Activated CD8-positive, alpha-beta T cell treated with anti-CD3 and anti-CD28 coated beads for 36 hours (primary cell): ENCODE measurements at regions not wholly inside any gene's neighbourhood (a gene's known extent, or its start where the extent isn't known, plus 50 kb on each side); places are given as distances from the start of the nearest gene placed in this dataset.
A peak's percentile ranks its signal among the peaks of the same experiment; 100 is the strongest.

Experiments
- ATAC-seq: fragments of 200-7000 bp; cut with Tn5 transposase; one replicate; pipeline ENCODE4 v1.10.0; 2021; ENCODE audit warnings: mild to moderate bottlenecking, moderate library complexity
- CTCF ChIA-PET: fragments of 350-600 bp; sonication (Branson Sonifier 250); formaldehyde crosslinking; loops from one replicate; lab custom pipeline; 2021; ENCODE audit warnings: antibody characterized with exemption; lab: Charles Lee
- POLR2A ChIA-PET: fragments of 350-600 bp; sonication (Branson Sonifier 250); formaldehyde crosslinking; loops from one replicate; lab custom pipeline; 2021; ENCODE audit warnings: antibody characterized with exemption; lab: Charles Lee
- DNase-seq: peaks from one replicate; pipeline ENCODE4 v3.0.0-alpha.2; 2020
- H3K27ac Mint-ChIP-seq: one replicate; pipeline ENCODE4 v1.8.0; 2021; ENCODE audit warnings: mild to moderate bottlenecking, mixed read lengths
- H3K27me3 Mint-ChIP-seq: one replicate; pipeline ENCODE4 v1.8.0; 2021; ENCODE audit warnings: mixed read lengths
- H3K36me3 Mint-ChIP-seq: one replicate; pipeline ENCODE4 v1.8.0; 2021; ENCODE audit warnings: low read depth, mixed read lengths
- H3K4me1 Mint-ChIP-seq: one replicate; pipeline ENCODE4 v1.8.0; 2021; ENCODE audit warnings: low read depth, mixed read lengths
- H3K4me3 Mint-ChIP-seq: one replicate; pipeline ENCODE4 v1.8.0; 2021; ENCODE audit warnings: mild to moderate bottlenecking, moderate library complexity, mixed read lengths
- H3K9me3 Mint-ChIP-seq: one replicate; pipeline ENCODE4 v1.8.0; 2021; ENCODE audit warnings: mixed read lengths
- intact Hi-C: fragments of 100-400 bp; cut with micrococcal nuclease; formaldehyde crosslinking; loops from one replicate; pipeline ENCODE4 v1.10.0; 2022
- TF ChIP-seq, protein P1 (sequence below): fragments of 200-600 bp; IDR thresholded peaks from one replicate; pipeline ENCODE4 v1.8.0; 2022; ENCODE audit warnings: antibody characterized with exemption, mild to moderate bottlenecking

DNA sequence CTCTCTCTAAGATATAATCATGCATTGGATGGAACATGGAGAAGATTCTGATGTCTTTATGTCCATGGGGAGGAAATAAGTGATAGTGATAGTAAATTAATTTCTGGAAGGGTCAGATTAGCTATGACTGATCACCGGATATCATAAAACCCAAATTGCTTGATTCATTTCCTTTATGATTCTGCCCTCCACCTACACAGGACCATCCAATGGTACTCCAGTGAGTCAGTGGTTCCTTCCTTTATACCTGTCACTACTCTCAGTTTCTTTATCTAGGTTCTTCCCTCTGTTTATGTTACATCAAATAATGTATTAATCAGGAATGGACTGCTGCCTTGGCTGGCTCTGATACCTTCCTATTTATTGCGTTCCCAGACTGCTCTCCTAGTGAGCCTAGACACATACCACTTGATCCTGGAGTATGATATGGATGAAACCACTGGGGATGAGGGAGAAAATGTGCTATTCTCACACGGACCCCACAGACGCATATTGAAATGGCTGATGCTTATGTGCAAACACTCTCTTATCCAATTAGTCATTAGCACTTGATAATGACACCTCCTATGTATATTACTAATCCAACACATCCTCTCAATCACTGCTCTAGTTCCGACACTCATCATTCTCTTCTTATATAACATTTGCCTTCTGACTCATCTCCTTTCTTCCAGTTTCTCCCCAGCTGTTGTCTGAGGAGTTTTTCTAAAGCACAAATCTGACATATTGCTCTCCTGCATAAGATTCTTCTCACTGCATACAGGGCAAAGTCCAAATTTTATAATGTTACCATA, 315.6 kb downstream of the INSIG2 start:
- ChIA-PET CTCF (no interaction called here), POLR2A (no interaction called here)
- DNase-seq (peak; percentile 11), ATAC-seq (peak; percentile 88)
- Mint-ChIP-seq H3K36me3 (no peaks in the 10 kb centered on the region), H3K9me3 (peaks cover 1% of the 10 kb centered on the region), H3K27ac (no peak overlapping the region), H3K4me3 (no peak overlapping the region), H3K4me1 (peaks cover 11% of the 10 kb centered on the region), H3K27me3 (peaks cover 17% of the 10 kb centered on the region)
- TF ChIP-seq, protein P1, sequence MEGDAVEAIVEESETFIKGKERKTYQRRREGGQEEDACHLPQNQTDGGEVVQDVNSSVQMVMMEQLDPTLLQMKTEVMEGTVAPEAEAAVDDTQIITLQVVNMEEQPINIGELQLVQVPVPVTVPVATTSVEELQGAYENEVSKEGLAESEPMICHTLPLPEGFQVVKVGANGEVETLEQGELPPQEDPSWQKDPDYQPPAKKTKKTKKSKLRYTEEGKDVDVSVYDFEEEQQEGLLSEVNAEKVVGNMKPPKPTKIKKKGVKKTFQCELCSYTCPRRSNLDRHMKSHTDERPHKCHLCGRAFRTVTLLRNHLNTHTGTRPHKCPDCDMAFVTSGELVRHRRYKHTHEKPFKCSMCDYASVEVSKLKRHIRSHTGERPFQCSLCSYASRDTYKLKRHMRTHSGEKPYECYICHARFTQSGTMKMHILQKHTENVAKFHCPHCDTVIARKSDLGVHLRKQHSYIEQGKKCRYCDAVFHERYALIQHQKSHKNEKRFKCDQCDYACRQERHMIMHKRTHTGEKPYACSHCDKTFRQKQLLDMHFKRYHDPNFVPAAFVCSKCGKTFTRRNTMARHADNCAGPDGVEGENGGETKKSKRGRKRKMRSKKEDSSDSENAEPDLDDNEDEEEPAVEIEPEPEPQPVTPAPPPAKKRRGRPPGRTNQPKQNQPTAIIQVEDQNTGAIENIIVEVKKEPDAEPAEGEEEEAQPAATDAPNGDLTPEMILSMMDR: no peak
- intact Hi-C loops: no loop called here

DNA sequence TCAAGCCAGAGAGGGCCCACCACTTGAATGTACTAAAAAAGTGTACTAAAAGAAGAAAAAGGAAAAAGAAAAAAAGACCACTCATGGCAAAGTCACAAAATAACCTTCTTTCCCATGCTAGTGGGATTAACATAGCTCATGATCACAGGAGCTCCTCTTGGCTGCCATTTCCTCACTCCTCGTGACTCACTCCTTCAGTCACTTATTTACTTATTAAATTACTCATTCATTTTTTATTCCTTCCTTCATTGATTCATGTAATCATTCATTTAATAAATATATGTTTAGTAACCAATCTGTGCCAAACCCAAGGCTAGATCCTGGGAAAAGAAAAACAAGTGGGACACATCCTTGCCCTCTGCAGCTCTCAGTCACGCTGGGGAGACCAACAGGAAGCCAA, 300.5 kb downstream of the INSIG2 start:
- DNase-seq (no peak), ATAC-seq (no peak)
- TF ChIP-seq, protein P1: no peak
- ChIA-PET CTCF (interaction anchor here (1.0 kb wide), 1 partner anchor 43 kb away, joined by 3 read pairs; no protein-coding TSS in a partner anchor), POLR2A (no interaction called here)
- no peaks in the 10 kb centered on the region for H3K9me3 Mint-ChIP-seq
- H3K4me3 Mint-ChIP-seq: no peak overlapping the region
- no peaks in the 10 kb centered on the region for H3K36me3 Mint-ChIP-seq
- H3K4me1 Mint-ChIP-seq: no peaks in the 10 kb centered on the region
- peaks cover 4% of the 10 kb centered on the region for H3K27me3 Mint-ChIP-seq
- H3K27ac Mint-ChIP-seq: no peak overlapping the region
- intact Hi-C loops: no loop called here

DNA sequence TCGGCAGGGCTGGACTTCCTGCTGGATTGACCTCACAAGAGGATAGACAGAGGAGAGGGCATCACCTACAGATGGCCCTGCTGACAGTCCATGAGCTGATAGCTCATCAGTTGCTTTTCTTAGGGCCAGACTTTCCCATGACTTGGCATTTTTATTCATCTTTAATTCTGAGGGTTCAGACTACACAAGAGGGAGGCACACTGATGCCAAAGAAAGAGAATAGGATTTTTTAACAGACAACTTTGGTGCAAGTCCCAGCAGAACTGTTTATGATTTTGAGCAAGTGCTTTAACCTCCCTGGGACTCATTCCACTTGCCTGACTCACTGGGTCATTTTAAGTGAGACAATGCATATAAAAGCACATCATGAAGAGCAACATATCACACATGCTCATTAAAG, 299.2 kb downstream of the INSIG2 start:
- no peak for ATAC-seq
- intact Hi-C loops: no loop called here
- Mint-ChIP-seq H3K27me3 (peaks cover 6% of the 10 kb centered on the region), H3K4me1 (no peaks in the 10 kb centered on the region), H3K9me3 (no peaks in the 10 kb centered on the region), H3K36me3 (no peaks in the 10 kb centered on the region), H3K27ac (no peak overlapping the region), H3K4me3 (no peak overlapping the region)
- POLR2A ChIA-PET: interaction anchor here (0.5 kb wide), 1 partner anchor 326 kb away, joined by 3 read pairs; no protein-coding TSS in a partner anchor
- CTCF ChIA-PET: no interaction called here
- no peak for DNase-seq
- TF ChIP-seq, protein P1: no peak

DNA sequence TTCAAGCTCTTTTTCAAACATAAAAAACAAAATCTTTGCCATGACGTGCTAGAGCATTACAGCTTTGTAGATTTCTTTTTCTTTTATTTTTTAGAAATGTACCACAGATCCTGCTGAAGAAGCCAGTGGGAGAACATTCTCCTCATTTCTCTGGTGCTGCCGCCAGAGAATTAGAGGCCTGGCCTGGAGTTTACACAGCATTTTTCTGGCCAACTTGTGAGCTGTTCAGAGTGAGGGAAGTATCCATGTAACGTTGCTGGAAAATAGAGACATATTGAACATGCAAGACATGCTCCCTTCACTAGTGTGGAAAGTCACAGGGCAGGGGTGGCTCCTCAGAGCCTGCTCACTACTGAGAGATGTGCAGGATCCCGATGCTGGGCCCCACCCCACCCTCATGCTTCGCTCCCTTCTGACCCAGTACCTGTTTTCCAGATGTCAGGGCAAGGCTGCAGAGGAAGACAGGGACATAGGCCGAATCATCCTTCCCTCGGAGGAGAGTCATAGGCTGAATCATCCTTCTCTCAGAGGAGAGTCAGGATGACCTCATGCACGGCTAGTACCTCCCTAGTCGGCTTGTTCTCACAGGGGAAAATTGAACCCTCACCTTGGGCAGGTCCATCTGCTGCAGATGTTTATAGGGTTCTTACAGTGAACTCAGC, 298.5 kb downstream of the INSIG2 start:
- DNase-seq: no peak
- intact Hi-C loops: no loop called here
- POLR2A ChIA-PET: no interaction called here
- no peaks in the 10 kb centered on the region for H3K4me1 Mint-ChIP-seq
- ATAC-seq: no peak
- no peaks in the 10 kb centered on the region for H3K36me3 Mint-ChIP-seq
- CTCF ChIA-PET: no interaction called here
- H3K9me3 Mint-ChIP-seq: no peaks in the 10 kb centered on the region
- H3K4me3 Mint-ChIP-seq: no peak overlapping the region
- H3K27ac Mint-ChIP-seq: no peak overlapping the region
- peaks cover 6% of the 10 kb centered on the region for H3K27me3 Mint-ChIP-seq
- TF ChIP-seq, protein P1: no peak
